Neural cell (in vitro differentiated cells): ENCODE measurements at regions not wholly inside any gene's neighbourhood (a gene's known extent, or its start where the extent isn't known, plus 50 kb on each side); places are given as distances from the start of the nearest gene placed in this dataset.

Experiments
- H2AFZ ChIP-seq: fragments of 200-600, 300-800 bp; sonication (generic), shearing (Covaris generic); 2 replicates; pipeline ENCODE4 v1.6.0; 2014; ENCODE audit warnings: low read depth, mild to moderate bottlenecking, antibody characterized with exemption, low read length, moderate library complexity
- H3F3A ChIP-seq: fragments of 200-600 bp; shearing (Covaris generic); 2 replicates; pipeline ENCODE4 v1.6.1; 2016; ENCODE audit warnings: mild to moderate bottlenecking, moderate library complexity, mixed read lengths, antibody characterized with exemption, low read length; ENCODE audit not compliant: insufficient read depth, poor library complexity, severe bottlenecking
- H3K27ac ChIP-seq: fragments of 200-600, 300-800 bp; sonication (generic), shearing (Covaris generic); 2 replicates; pipeline ENCODE4 v1.5.1; 2014; ENCODE audit warnings: mild to moderate bottlenecking, low read length, moderate library complexity
- H3K27me3 ChIP-seq: fragments of 300-800, 200-600 bp; sonication (generic), shearing (Covaris generic); 2 replicates; pipeline ENCODE4 v1.6.0; 2014; ENCODE audit warnings: mild to moderate bottlenecking, low read depth, low read length, moderate library complexity; ENCODE audit not compliant: insufficient read depth
- H3K36me3 ChIP-seq: fragments of 300-800, 200-600 bp; sonication (generic), shearing (Covaris generic); 2 replicates; pipeline ENCODE4 v1.5.1; 2014; ENCODE audit warnings: mild to moderate bottlenecking, antibody characterized with exemption, low read length, moderate library complexity; ENCODE audit not compliant: insufficient read depth
- H3K4me2 ChIP-seq: fragments of 300-800, 200-600 bp; sonication (generic), shearing (Covaris generic); 2 replicates; pipeline ENCODE4 v1.6.0; 2014; ENCODE audit warnings: mild to moderate bottlenecking, low read length
- H3K4me3 ChIP-seq: fragments of 300-800, 200-600 bp; sonication (generic), shearing (Covaris generic); 2 replicates; pipeline ENCODE4 v1.5.1; 2014; ENCODE audit warnings: mild to moderate bottlenecking, low read length, moderate library complexity
- H3K79me2 ChIP-seq: fragments of 200-600 bp; shearing (Covaris generic); replicated peaks from 2 replicates; pipeline ENCODE4 v1.6.0; 2014; ENCODE audit warnings: mild to moderate bottlenecking, low read length, moderate library complexity; ENCODE audit not compliant: insufficient read depth
- H3K9ac ChIP-seq: fragments of 300-800, 200-600 bp; sonication (generic), shearing (Covaris generic); 2 replicates; pipeline ENCODE4 v1.6.1; 2016; ENCODE audit warnings: mild to moderate bottlenecking, low read length, mixed read lengths
- H3K9me2 ChIP-seq: fragments of 200-600 bp; shearing (Covaris generic); 2 replicates; pipeline ENCODE4 v1.6.1; 2016; ENCODE audit warnings: mild to moderate bottlenecking, low read length, mixed read lengths; ENCODE audit not compliant: insufficient read depth
- H3K9me3 ChIP-seq: fragments of 200-600, 300-800 bp; sonication (generic), shearing (Covaris generic); 2 replicates; pipeline ENCODE4 v1.6.1; 2016; ENCODE audit warnings: mild to moderate bottlenecking, mixed run types, low read length, moderate library complexity, mixed read lengths
- H4K20me1 ChIP-seq: fragments of 200-600 bp; shearing (Covaris generic); 2 replicates; pipeline ENCODE4 v1.6.1; 2016; ENCODE audit warnings: mild to moderate bottlenecking, mixed run types; ENCODE audit not compliant: insufficient read depth
- EP300 ChIP-seq: fragments of 450-650 bp; conservative IDR thresholded peaks from 2 replicates; pipeline ENCODE4 v1.6.1; 2014; ENCODE audit warnings: antibody characterized with exemption, mild to moderate bottlenecking, moderate library complexity; ENCODE audit not compliant: poor library complexity, severe bottlenecking
- EZH2 ChIP-seq: fragments of 200-600, 300-800 bp; shearing (Covaris generic), sonication (generic); IDR thresholded peaks from 2 replicates; pipeline ENCODE4 v1.6.1; 2014; ENCODE audit warnings: antibody characterized with exemption, low read length, borderline replicate concordance, mild to moderate bottlenecking; ENCODE audit not compliant: insufficient read depth, poor library complexity, severe bottlenecking
- MXI1 ChIP-seq: fragments of 450-650 bp; conservative IDR thresholded peaks from 2 replicates; pipeline ENCODE4 v1.6.1; 2014; ENCODE audit warnings: antibody characterized with exemption, mild to moderate bottlenecking; ENCODE audit not compliant: poor library complexity, severe bottlenecking
- POLR2AphosphoS5 ChIP-seq: IDR thresholded peaks from 2 replicates; pipeline ENCODE4 v1.6.1; 2012
- RAD21 ChIP-seq: fragments of 450-650 bp; conservative IDR thresholded peaks from 2 replicates; pipeline ENCODE4 v1.6.1; 2014; ENCODE audit warnings: antibody characterized with exemption, mild to moderate bottlenecking, moderate library complexity
- SMC3 ChIP-seq: fragments of 450-650 bp; conservative IDR thresholded peaks from 2 replicates; pipeline ENCODE4 v1.6.1; 2014; ENCODE audit warnings: antibody characterized with exemption, mild to moderate bottlenecking, moderate library complexity; ENCODE audit not compliant: poor library complexity
- TAF1 ChIP-seq: IDR thresholded peaks from 2 replicates; pipeline ENCODE4 v1.6.1; 2012; ENCODE audit warnings: low read depth
- TF ChIP-seq, protein P1 (sequence below): IDR thresholded peaks from 2 replicates; pipeline ENCODE4 v1.6.1; 2012; ENCODE audit warnings: borderline replicate concordance
- TF ChIP-seq, protein P2 (sequence below): fragments of 450-650 bp; IDR thresholded peaks from 2 replicates; pipeline ENCODE4 v1.5.1; 2014; ENCODE audit warnings: antibody characterized with exemption, mild to moderate bottlenecking, moderate library complexity; ENCODE audit not compliant: poor library complexity, severe bottlenecking

DNA sequence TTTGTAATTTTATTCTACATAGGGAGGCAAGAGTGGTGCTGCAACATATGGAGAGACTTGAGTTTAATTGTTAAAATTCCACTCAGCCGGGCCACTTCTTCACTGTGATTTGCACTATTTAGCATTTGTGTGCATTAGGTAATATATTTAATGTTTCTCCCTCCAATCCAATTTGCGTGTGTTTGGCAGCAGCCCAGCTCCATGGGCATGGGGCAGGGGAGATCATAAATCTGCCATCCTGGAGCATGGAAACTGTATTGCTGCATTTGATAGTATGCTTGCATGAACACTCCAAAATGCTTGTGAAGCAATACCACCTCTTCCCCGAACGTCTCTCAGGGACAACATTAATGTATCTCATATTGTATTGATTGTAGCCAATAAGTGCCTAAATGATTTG, 339.1 kb upstream of the RBFOX1 start:
- no peaks in the 10 kb centered on the region for H3K9me2 ChIP-seq
- H3K9me3 ChIP-seq, result no peaks in the 10 kb centered on the region
- no peak overlapping the region for H2AFZ ChIP-seq
- no peaks in the 10 kb centered on the region for H4K20me1 ChIP-seq
- no peaks in the 10 kb centered on the region for H3K79me2 ChIP-seq
- no peak for TF ChIP-seq TAF1
- TF ChIP-seq RAD21, result no peak
- TF ChIP-seq, protein P1, sequence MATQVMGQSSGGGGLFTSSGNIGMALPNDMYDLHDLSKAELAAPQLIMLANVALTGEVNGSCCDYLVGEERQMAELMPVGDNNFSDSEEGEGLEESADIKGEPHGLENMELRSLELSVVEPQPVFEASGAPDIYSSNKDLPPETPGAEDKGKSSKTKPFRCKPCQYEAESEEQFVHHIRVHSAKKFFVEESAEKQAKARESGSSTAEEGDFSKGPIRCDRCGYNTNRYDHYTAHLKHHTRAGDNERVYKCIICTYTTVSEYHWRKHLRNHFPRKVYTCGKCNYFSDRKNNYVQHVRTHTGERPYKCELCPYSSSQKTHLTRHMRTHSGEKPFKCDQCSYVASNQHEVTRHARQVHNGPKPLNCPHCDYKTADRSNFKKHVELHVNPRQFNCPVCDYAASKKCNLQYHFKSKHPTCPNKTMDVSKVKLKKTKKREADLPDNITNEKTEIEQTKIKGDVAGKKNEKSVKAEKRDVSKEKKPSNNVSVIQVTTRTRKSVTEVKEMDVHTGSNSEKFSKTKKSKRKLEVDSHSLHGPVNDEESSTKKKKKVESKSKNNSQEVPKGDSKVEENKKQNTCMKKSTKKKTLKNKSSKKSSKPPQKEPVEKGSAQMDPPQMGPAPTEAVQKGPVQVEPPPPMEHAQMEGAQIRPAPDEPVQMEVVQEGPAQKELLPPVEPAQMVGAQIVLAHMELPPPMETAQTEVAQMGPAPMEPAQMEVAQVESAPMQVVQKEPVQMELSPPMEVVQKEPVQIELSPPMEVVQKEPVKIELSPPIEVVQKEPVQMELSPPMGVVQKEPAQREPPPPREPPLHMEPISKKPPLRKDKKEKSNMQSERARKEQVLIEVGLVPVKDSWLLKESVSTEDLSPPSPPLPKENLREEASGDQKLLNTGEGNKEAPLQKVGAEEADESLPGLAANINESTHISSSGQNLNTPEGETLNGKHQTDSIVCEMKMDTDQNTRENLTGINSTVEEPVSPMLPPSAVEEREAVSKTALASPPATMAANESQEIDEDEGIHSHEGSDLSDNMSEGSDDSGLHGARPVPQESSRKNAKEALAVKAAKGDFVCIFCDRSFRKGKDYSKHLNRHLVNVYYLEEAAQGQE, result no peak
- TF ChIP-seq EZH2, result no peak
- no peak for TF ChIP-seq POLR2AphosphoS5
- TF ChIP-seq SMC3, result no peak
- TF ChIP-seq, protein P2, sequence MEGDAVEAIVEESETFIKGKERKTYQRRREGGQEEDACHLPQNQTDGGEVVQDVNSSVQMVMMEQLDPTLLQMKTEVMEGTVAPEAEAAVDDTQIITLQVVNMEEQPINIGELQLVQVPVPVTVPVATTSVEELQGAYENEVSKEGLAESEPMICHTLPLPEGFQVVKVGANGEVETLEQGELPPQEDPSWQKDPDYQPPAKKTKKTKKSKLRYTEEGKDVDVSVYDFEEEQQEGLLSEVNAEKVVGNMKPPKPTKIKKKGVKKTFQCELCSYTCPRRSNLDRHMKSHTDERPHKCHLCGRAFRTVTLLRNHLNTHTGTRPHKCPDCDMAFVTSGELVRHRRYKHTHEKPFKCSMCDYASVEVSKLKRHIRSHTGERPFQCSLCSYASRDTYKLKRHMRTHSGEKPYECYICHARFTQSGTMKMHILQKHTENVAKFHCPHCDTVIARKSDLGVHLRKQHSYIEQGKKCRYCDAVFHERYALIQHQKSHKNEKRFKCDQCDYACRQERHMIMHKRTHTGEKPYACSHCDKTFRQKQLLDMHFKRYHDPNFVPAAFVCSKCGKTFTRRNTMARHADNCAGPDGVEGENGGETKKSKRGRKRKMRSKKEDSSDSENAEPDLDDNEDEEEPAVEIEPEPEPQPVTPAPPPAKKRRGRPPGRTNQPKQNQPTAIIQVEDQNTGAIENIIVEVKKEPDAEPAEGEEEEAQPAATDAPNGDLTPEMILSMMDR, result no peak
- no peak for TF ChIP-seq MXI1
- TF ChIP-seq EP300, result no peak
- H3K36me3 ChIP-seq, result no peaks in the 10 kb centered on the region
- H3F3A ChIP-seq, result no peaks in the 10 kb centered on the region
- H3K4me2 ChIP-seq, result no peak overlapping the region
- H3K9ac ChIP-seq, result no peak overlapping the region
- H3K27ac ChIP-seq, result no peak overlapping the region
- no peaks in the 10 kb centered on the region for H3K27me3 ChIP-seq
- no peak overlapping the region for H3K4me3 ChIP-seq

DNA sequence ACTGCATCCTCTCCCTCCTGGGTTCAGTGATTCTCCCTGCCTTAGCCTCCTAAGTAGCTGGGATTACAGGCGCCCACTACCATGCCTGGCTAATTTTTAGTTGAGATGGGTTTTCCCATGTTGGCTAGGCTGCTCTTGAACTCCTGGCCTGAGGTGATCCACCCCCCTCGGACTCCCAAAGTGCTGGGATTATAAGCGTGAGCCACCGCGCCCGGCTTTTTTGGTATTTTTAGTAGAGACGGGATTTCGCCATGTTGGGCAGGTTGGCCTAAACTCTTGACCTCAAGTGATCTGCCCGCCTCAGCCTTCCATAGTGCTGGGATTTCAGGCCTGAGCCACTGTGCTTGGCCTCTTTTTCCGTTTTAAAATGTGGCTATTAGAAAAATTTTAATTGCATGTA, 343.8 kb upstream of the RBFOX1 start:
- H3F3A ChIP-seq, result no peaks in the 10 kb centered on the region
- H2AFZ ChIP-seq, result no peak overlapping the region
- H3K9me2 ChIP-seq, result no peaks in the 10 kb centered on the region
- no peak overlapping the region for H3K27ac ChIP-seq
- H3K4me3 ChIP-seq, result no peak overlapping the region
- H3K27me3 ChIP-seq, result no peaks in the 10 kb centered on the region
- H3K9ac ChIP-seq, result no peak overlapping the region
- H3K36me3 ChIP-seq, result no peaks in the 10 kb centered on the region
- H4K20me1 ChIP-seq, result no peaks in the 10 kb centered on the region
- H3K9me3 ChIP-seq, result no peaks in the 10 kb centered on the region
- no peak overlapping the region for H3K4me2 ChIP-seq
- TF ChIP-seq, protein P1, result no peak
- TF ChIP-seq TAF1, result no peak
- TF ChIP-seq, protein P2, result no peak
- no peak for TF ChIP-seq MXI1
- TF ChIP-seq POLR2AphosphoS5, result no peak
- no peak for TF ChIP-seq RAD21
- no peak for TF ChIP-seq SMC3
- no peak for TF ChIP-seq EP300
- no peak for TF ChIP-seq EZH2
- no peaks in the 10 kb centered on the region for H3K79me2 ChIP-seq
